IPS DF 4.7 (cell line): ENCODE measurements at regions not wholly inside any gene's neighbourhood (a gene's known extent, or its start where the extent isn't known, plus 50 kb on each side); places are given as distances from the start of the nearest gene placed in this dataset.
"Not testable (repeated sequence)": the region's sequence is repeated elsewhere in the genome, so short reads cannot be mapped to it uniquely, and the experiment has no call there.

Experiments
- DNase-seq: peaks from one replicate; pipeline ENCODE4 v3.0.0-alpha.2; 2013; ENCODE audit warnings: low spot score; ENCODE audit errors: extremely low read depth

GRCh38 chr14:37841039-37841438 is 245.6 kb downstream of the TTC6 start:
- DNase-seq = not testable (repeated sequence)

GRCh38 chr14:37842106-37842505 is 246.7 kb downstream of the TTC6 start:
- no peak for DNase-seq

GRCh38 chr14:37843954-37844607 is 248.7 kb downstream of the TTC6 start:
- no peak for DNase-seq

GRCh38 chr14:37844614-37845013 is 249.2 kb downstream of the TTC6 start:
- no peak for DNase-seq

- DNase-seq = no peak
Measured at GRCh38 chr14:37848985-37849621, 253.7 kb downstream of the TTC6 start.

GRCh38 chr14:37851054-37851453 is 255.6 kb downstream of the TTC6 start:
- no peak for DNase-seq

- no peak for DNase-seq
Measured at GRCh38 chr14:37855871-37856270, 260.4 kb downstream of the TTC6 start.

- no peak for DNase-seq
Measured at GRCh38 chr14:37857774-37858266, 262.4 kb downstream of the TTC6 start.

- DNase-seq = no peak
Measured at GRCh38 chr14:37858733-37859132, 263.3 kb downstream of the TTC6 start.

- no peak for DNase-seq
Measured at GRCh38 chr14:37859177-37859576, 263.7 kb downstream of the TTC6 start.

- no peak for DNase-seq
Measured at GRCh38 chr14:37862263-37862662, 266.8 kb downstream of the TTC6 start.

- no peak for DNase-seq
Measured at GRCh38 chr14:37864128-37864527, 268.7 kb downstream of the TTC6 start.

GRCh38 chr14:37864861-37865718 is 269.7 kb downstream of the TTC6 start:
- DNase-seq = no peak

GRCh38 chr14:37865719-37866549 is 270.5 kb downstream of the TTC6 start:
- DNase-seq = no peak

- DNase-seq = no peak
Measured at GRCh38 chr14:37869633-37870032, 274.2 kb downstream of the TTC6 start.

- DNase-seq = no peak
Measured at GRCh38 chr14:37870170-37870569, 274.7 kb downstream of the TTC6 start.

GRCh38 chr14:37870632-37871346 is 275.4 kb downstream of the TTC6 start:
- DNase-seq = no peak

- DNase-seq = not testable (repeated sequence)
Measured at GRCh38 chr14:37874065-37874428, 278.6 kb downstream of the TTC6 start.

- peak; percentile 69 for DNase-seq
Measured at GRCh38 chr14:37874429-37875109, 279.1 kb downstream of the TTC6 start.

GRCh38 chr14:37888234-37888633 is 292.8 kb downstream of the TTC6 start:
- no peak for DNase-seq
